ENCODE measurements at regions not wholly inside any gene's neighbourhood (a gene's known extent, or its start where the extent isn't known, plus 50 kb on each side); places are given as distances from the start of the nearest gene placed in this dataset.
"Not testable (repeated sequence)": the region's sequence is repeated elsewhere in the genome, so short reads cannot be mapped to it uniquely, and the experiment has no call there.

GRCh38 chr14:66025779-66026178, 460.4 kb upstream of the CCDC196 start:
- DNase-seq, result no peak

- not testable (repeated sequence) for DNase-seq
Measured at GRCh38 chr14:66031981-66032380, 454.2 kb upstream of the CCDC196 start.

- no peak for DNase-seq
Measured at GRCh38 chr14:66032800-66033199, 453.4 kb upstream of the CCDC196 start.

- DNase-seq, result no peak
Measured at GRCh38 chr14:66036547-66036946, 449.6 kb upstream of the CCDC196 start.

- DNase-seq, result no peak
Measured at GRCh38 chr14:66037361-66037760, 448.8 kb upstream of the CCDC196 start.

GRCh38 chr14:66038212-66038611, 448.0 kb upstream of the CCDC196 start:
- no peak for DNase-seq

- DNase-seq, result no peak
Measured at GRCh38 chr14:66038618-66039017, 447.6 kb upstream of the CCDC196 start.

- DNase-seq, result no peak
Measured at GRCh38 chr14:66039495-66039894, 446.7 kb upstream of the CCDC196 start.

GRCh38 chr14:66041582-66041981, 444.6 kb upstream of the CCDC196 start:
- no peak for DNase-seq

GRCh38 chr14:66043921-66044320, 442.2 kb upstream of the CCDC196 start:
- no peak for DNase-seq

GRCh38 chr14:66045572-66046021, 440.6 kb upstream of the CCDC196 start:
- DNase-seq, result no peak

GRCh38 chr14:66046035-66046434, 440.1 kb upstream of the CCDC196 start:
- no peak for DNase-seq

GRCh38 chr14:66046591-66046990, 439.6 kb upstream of the CCDC196 start:
- DNase-seq, result no peak

- DNase-seq, result no peak
Measured at GRCh38 chr14:66056268-66056907, 429.8 kb upstream of the CCDC196 start.

GRCh38 chr14:66056926-66057552, 429.1 kb upstream of the CCDC196 start:
- no peak for DNase-seq

GRCh38 chr14:66065188-66065587, 421.0 kb upstream of the CCDC196 start:
- no peak for DNase-seq

- DNase-seq, result no peak
Measured at GRCh38 chr14:66066981-66067776, 419.0 kb upstream of the CCDC196 start.

- no peak for DNase-seq
Measured at GRCh38 chr14:66069036-66069435, 417.1 kb upstream of the CCDC196 start.

GRCh38 chr14:66069830-66070541, 416.2 kb upstream of the CCDC196 start:
- no peak for DNase-seq

GRCh38 chr14:66070542-66071319, 415.4 kb upstream of the CCDC196 start:
- DNase-seq, result no peak

- no peak for DNase-seq
Measured at GRCh38 chr14:66072190-66073084, 413.7 kb upstream of the CCDC196 start.

Measured in bone marrow (tissue), 2 donors.